HUES48 (cell line): ENCODE measurements at regions not wholly inside any gene's neighbourhood (a gene's known extent, or its start where the extent isn't known, plus 50 kb on each side); places are given as distances from the start of the nearest gene placed in this dataset.
"Not testable (repeated sequence)": the region's sequence is repeated elsewhere in the genome, so short reads cannot be mapped to it uniquely, and the experiment has no call there.

Source experiments
- H3K27ac ChIP-seq: one replicate; pipeline ENCODE4 v1.7.0; 2013; ENCODE audit warnings: low read depth, low read length, inconsistent platforms
- H3K27me3 ChIP-seq: 2 replicates; pipeline ENCODE4 v1.6.1; 2013; ENCODE audit warnings: mild to moderate bottlenecking, low read length; ENCODE audit not compliant: control insufficient read depth, insufficient read depth
- H3K36me3 ChIP-seq: 2 replicates; pipeline ENCODE4 v1.6.1; 2013; ENCODE audit warnings: low read length; ENCODE audit not compliant: control insufficient read depth, insufficient read depth
- H3K4me1 ChIP-seq: 2 replicates; pipeline ENCODE4 v1.6.1; 2013; ENCODE audit warnings: mild to moderate bottlenecking, low read length; ENCODE audit not compliant: control insufficient read depth, insufficient read depth
- H3K4me3 ChIP-seq: 2 replicates; pipeline ENCODE4 v1.5.1; 2013; ENCODE audit warnings: mild to moderate bottlenecking, low read depth, low read length
- H3K9ac ChIP-seq: 2 replicates; pipeline ENCODE4 v1.6.1; 2013; ENCODE audit warnings: mild to moderate bottlenecking, low read depth, low read length, moderate library complexity
- H3K9me3 ChIP-seq: 2 replicates; pipeline ENCODE4 v1.6.1; 2013; ENCODE audit warnings: low read length; ENCODE audit not compliant: control insufficient read depth, insufficient read depth

DNA sequence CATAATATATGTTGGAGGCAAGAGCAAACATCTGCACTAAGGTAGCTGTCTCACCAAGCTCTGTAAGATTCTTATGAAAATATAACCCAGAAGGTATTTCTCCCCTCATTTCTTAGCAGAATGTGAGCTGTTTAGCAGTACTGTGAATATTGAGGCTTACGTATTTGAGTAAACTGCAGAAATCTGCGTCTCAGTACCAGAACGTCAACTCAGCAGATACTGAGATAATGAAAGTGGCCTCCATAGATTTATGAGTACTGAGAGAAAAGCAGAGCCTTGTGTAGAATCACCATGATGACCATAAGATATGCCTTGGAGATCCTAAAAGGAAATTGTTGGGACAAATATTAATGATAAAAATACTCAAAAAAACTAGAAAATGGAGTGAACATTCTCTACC lies 296.7 kb upstream of the TECRL start:
- no peaks in the 10 kb centered on the region for H3K9me3 ChIP-seq
- H3K27ac ChIP-seq: no peak overlapping the region
- H3K9ac ChIP-seq: no peak overlapping the region
- H3K4me1 ChIP-seq: no peaks in the 10 kb centered on the region
- no peaks in the 10 kb centered on the region for H3K36me3 ChIP-seq
- no peaks in the 10 kb centered on the region for H3K27me3 ChIP-seq
- no peak overlapping the region for H3K4me3 ChIP-seq

DNA sequence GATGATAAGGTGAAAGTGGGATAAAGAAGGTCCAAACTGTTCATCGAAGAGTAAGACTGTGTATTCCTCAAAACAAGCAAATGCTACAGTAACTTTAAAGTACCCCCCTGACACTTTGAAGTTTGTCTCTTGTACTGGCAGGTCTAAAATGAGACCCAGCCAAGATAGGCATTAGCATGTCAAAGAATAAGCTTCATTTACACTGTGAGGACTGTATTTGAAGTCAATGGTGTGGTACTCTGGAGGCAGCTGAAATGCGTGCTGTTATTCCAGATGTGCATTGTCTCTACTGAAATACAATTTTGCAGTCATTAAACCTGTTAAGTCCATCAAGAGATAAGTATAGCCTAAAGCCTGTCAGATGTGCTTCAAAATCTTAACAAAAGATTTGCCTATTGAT lies 288.9 kb upstream of the TECRL start:
- no peak overlapping the region for H3K4me3 ChIP-seq
- no peak overlapping the region for H3K27ac ChIP-seq
- no peaks in the 10 kb centered on the region for H3K36me3 ChIP-seq
- no peaks in the 10 kb centered on the region for H3K9me3 ChIP-seq
- no peak overlapping the region for H3K9ac ChIP-seq
- H3K4me1 ChIP-seq: 0 out of 2 replicates have a peak, but pooled peaks cover 4% of the 10 kb centered on the region
- H3K27me3 ChIP-seq: no peaks in the 10 kb centered on the region

DNA sequence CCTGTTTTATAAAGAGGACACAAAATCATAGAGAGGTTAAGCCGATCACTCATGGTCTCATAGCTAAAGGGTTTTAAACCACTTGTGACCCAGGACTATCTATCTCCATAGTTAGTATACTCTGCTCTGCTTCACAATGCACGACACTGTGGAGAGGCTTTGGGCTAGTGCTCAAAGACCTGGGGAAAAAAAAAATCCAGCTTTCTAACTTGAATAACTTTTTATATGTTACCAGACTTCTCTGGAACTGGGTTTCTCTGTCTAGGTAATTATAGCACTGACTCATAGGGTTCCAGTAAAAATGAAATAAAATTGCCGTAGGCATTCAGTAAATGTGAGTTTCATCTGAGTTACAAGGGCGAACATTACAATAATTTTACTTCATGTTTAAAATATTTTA lies 273.7 kb upstream of the TECRL start:
- Histone ChIP-seq H3K27ac (no peak overlapping the region), H3K4me3 (no peak overlapping the region), H3K27me3 (no peaks in the 10 kb centered on the region), H3K36me3 (no peaks in the 10 kb centered on the region), H3K9me3 (0 out of 2 replicates have a peak, but pooled peaks cover 3% of the 10 kb centered on the region), H3K4me1 (no peaks in the 10 kb centered on the region), H3K9ac (no peak overlapping the region)

DNA sequence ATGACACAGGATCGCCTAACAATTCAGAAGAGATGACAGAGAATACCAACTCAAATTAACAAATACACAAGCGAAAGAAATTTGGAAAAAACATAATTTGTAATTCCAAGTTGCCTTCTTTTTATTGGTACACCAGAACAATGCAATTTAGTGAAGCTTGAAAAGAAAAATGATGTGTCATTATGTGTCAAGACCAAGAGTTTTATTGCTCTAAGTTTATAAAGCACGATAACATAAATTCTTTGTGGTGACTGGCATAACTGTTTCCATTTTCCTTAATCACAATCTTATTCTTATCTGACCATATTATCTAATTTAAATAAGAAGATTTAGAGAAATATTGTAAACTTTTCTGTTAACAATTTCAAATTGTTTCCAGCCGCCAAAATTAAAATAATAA lies 273.2 kb upstream of the TECRL start:
- Histone ChIP-seq H3K9ac (no peak overlapping the region), H3K27me3 (no peaks in the 10 kb centered on the region), H3K27ac (no peak overlapping the region), H3K4me3 (no peak overlapping the region), H3K36me3 (no peaks in the 10 kb centered on the region), H3K9me3 (0 out of 2 replicates have a peak, but pooled peaks cover 1% of the 10 kb centered on the region), H3K4me1 (no peaks in the 10 kb centered on the region)

DNA sequence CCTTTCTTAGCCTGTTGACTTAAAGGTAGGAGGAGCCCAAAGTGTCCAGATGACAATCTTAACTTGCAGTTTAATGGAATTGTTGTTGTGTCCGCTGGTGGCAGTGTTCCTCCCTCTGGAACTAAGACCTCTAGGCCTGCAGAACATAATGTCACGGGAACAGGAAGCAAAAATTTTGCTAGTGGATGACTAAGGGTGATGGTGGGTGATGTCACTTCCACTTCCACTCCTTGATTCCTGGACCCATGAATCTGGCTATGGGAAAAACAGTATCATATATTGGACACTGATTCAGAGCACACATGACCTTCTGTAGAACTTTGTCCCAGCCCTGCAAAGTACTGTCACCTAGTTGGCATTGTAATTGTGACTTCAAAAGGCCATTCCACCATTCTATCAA lies 263.9 kb upstream of the TECRL start:
- not testable (repeated sequence) for H3K9ac ChIP-seq, H3K4me3 ChIP-seq, H3K27ac ChIP-seq, H3K27me3 ChIP-seq, H3K9me3 ChIP-seq, H3K4me1 ChIP-seq, H3K36me3 ChIP-seq

DNA sequence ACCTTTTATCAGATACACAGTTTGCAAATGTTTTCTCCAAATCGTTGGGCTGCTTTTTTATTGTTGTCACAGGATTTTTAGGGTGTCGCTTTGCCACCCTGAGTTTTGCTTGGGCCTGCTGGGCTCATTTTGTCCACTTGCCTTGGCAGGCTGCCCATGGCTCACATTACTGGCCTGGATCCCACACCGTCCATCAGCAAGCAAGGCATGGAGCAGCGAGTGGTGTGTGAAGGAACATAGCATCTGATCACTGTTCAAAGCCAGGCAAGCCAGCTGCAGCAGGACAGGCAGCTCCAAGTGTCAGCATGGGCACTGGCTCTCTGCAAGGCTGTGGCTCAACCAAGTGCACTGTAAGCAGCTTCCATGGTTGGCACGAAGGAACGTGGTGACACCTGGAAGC lies 261.4 kb upstream of the TECRL start:
- no peaks in the 10 kb centered on the region for H3K4me1 ChIP-seq
- H3K9me3 ChIP-seq: peaks cover 7% of the 10 kb centered on the region
- H3K36me3 ChIP-seq: no peaks in the 10 kb centered on the region
- H3K9ac ChIP-seq: no peak overlapping the region
- no peak overlapping the region for H3K27ac ChIP-seq
- no peak overlapping the region for H3K4me3 ChIP-seq
- H3K27me3 ChIP-seq: no peaks in the 10 kb centered on the region

DNA sequence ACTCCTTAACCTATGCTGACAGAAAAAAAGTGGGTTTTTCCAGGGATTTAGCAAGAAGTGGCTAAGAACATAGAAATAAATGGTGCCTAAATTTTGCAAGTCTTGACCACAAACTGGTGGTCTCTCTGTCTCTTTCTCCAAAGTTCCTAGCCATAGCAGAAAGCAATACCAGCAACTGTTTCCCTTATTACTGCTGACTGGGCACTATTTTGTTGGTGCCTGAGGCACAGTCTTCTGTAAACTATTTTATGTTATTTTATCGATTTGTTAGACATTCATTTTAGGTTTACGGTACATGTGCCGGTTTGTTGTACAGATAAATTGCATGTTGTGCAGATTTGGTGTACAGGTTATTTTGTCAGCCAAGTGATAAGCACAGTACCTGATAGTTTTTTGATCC lies 234.6 kb upstream of the TECRL start:
- no peaks in the 10 kb centered on the region for H3K36me3 ChIP-seq
- no peaks in the 10 kb centered on the region for H3K27me3 ChIP-seq
- H3K9me3 ChIP-seq: no peaks in the 10 kb centered on the region
- H3K27ac ChIP-seq: no peak overlapping the region
- H3K9ac ChIP-seq: no peak overlapping the region
- H3K4me3 ChIP-seq: no peak overlapping the region
- H3K4me1 ChIP-seq: no peaks in the 10 kb centered on the region

DNA sequence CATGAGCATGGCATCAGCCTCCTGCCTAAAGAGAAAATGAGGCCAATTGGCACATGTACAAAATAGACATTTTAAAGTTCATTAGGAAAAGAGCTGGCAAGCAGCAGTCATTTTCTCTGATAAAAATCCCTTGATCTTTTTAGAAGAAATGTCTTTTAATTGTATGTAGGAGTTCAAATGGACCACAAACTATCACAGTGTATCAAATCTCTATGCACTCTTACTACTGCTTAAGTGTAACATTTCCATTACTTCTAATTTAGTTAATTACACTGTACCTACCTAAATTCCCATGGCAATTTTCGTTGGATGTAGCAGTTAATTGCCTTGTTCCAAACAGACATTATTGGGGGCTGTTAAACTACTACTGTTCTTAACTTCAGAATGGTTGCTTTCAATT lies 233.7 kb upstream of the TECRL start:
- Histone ChIP-seq H3K27ac (no peak overlapping the region), H3K4me3 (no peak overlapping the region), H3K9me3 (no peaks in the 10 kb centered on the region), H3K4me1 (no peaks in the 10 kb centered on the region), H3K36me3 (no peaks in the 10 kb centered on the region), H3K9ac (no peak overlapping the region), H3K27me3 (no peaks in the 10 kb centered on the region)

DNA sequence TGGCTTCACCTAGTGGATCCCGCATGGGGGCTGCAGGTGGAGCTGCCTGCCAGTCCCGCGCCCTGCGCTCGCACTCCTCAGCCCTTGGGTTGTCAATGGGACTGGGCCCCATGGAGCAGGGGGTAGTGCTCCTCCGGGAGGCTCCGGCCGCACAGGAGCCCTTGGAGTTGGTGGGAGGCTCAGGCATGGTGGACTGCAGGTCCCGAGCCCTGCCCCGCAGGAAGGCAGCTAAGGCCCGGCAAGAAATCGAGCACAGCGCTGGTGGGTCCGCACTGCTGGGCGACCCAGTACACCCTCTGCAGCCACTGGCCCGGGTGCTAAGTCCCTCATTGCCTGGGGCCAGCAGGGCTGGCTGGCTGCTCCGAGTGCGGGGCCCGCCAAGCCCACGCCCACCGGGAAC lies 231.2 kb upstream of the TECRL start:
- not testable (repeated sequence) for H3K9ac ChIP-seq, H3K4me3 ChIP-seq, H3K27ac ChIP-seq, H3K4me1 ChIP-seq, H3K9me3 ChIP-seq, H3K27me3 ChIP-seq, H3K36me3 ChIP-seq

DNA sequence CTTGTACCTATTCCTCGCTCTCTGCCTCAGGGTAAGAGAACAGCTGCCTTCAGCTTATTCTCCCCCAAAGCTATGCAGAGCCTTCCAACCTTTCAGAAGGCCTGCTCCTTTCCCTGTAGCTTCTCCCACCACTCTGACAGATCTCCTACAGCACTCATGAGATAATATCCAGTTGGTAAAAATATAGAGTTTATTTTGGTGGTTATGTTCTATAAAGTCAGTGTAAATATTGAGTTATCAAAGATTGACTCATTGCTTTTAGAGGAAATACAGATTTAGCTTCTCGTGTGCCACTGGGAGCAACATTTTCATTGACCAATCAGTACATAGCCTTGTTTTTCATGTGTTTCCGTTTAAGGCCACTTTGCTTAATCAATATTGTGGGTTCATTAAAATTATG lies 216.2 kb upstream of the TECRL start:
- Histone ChIP-seq H3K9me3 (no peaks in the 10 kb centered on the region), H3K36me3 (no peaks in the 10 kb centered on the region), H3K9ac (no peak overlapping the region), H3K27ac (no peak overlapping the region), H3K4me3 (no peak overlapping the region), H3K27me3 (no peaks in the 10 kb centered on the region), H3K4me1 (no peaks in the 10 kb centered on the region)

DNA sequence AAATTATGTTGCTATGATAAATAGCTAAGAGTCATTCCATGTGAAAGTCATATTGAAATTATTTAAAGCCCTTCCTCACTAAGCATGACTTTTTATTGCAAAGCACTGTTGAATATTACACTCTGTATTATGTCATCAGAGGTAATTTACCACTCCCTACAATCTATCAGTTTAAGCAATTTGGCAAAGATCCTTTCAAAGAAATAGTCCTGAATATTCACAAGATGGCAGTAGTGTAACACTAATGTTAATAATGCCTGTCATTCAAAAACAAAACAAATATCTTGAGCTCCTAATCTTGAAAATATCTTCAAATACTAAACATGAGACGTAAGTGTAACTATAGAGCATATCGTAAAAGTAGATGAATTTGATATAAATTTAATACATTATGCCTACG lies 208.6 kb upstream of the TECRL start:
- no peaks in the 10 kb centered on the region for H3K9me3 ChIP-seq
- H3K4me1 ChIP-seq: no peaks in the 10 kb centered on the region

DNA sequence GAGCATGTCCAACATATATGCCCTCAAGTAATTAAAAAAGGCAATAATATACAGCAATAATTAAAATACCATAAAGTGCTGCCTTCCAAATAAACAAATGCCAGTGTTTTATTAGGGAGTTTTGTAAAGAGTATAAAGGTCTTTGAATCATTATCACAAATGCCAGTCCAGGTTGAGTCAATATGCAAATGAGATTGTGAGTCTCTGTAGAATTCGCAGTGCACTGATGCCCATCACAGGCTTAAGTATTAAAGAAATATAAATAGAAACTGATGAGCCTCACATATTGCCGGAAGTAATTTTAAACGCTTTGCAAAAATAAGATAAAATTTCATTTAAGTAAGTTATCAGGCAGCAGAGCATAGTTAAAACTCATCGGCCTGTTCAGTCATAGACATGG lies 205.0 kb upstream of the TECRL start:
- Histone ChIP-seq H3K9ac (no peak overlapping the region), H3K4me1 (no peaks in the 10 kb centered on the region), H3K4me3 (no peak overlapping the region), H3K27ac (no peak overlapping the region), H3K36me3 (no peaks in the 10 kb centered on the region), H3K9me3 (no peaks in the 10 kb centered on the region), H3K27me3 (no peaks in the 10 kb centered on the region)

More for the DNA sequence above, 208.6 kb upstream of the TECRL start:
- H3K9ac ChIP-seq: no peak overlapping the region
- no peaks in the 10 kb centered on the region for H3K27me3 ChIP-seq
- H3K36me3 ChIP-seq: no peaks in the 10 kb centered on the region
- no peak overlapping the region for H3K27ac ChIP-seq
- no peak overlapping the region for H3K4me3 ChIP-seq
